ENCODE measurements at regions not wholly inside any gene's neighbourhood (a gene's known extent, or its start where the extent isn't known, plus 50 kb on each side); places are given as distances from the start of the nearest gene placed in this dataset.

DNA sequence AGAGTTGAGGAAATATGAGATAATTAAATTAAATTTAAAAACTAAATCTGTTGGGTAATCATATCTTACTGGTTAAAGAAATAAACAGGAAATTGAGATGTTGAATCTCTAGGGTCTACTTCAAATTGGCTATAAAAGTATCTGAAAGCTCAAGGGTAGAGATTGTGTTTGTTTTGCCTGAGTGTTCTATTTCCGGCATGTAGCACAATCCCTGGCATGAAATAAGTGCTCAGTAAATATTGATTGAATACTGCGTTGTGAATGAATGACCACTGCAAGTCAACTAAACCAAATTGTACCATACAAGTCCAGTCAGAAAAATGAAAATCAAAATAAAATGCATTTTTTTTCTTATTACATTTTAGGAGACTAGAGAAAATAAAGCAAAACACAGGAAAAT lies 709.8 kb downstream of the EPM2A start:
- ATAC-seq (ENCODE audit: insufficient number of reproducible peaks, low FRiP score, low read depth) (no peak), DNase-seq (ENCODE audit: low spot score) (no peak)
- Histone ChIP-seq H3K4me3 (no peak overlapping the region), H3K4me1 (ENCODE audit: control insufficient read depth in 1 of 2, low read depth in 2 of 2) (no peaks in the 10 kb centered on the region), H3K9me3 (no peaks in the 10 kb centered on the region), H3K36me3 (no peaks in the 10 kb centered on the region), H3K27ac (no peak overlapping the region), H3K27me3 (replicated peaks; ENCODE audit: insufficient read depth) (no peaks in the 10 kb centered on the region)
- TF ChIP-seq, protein P1, sequence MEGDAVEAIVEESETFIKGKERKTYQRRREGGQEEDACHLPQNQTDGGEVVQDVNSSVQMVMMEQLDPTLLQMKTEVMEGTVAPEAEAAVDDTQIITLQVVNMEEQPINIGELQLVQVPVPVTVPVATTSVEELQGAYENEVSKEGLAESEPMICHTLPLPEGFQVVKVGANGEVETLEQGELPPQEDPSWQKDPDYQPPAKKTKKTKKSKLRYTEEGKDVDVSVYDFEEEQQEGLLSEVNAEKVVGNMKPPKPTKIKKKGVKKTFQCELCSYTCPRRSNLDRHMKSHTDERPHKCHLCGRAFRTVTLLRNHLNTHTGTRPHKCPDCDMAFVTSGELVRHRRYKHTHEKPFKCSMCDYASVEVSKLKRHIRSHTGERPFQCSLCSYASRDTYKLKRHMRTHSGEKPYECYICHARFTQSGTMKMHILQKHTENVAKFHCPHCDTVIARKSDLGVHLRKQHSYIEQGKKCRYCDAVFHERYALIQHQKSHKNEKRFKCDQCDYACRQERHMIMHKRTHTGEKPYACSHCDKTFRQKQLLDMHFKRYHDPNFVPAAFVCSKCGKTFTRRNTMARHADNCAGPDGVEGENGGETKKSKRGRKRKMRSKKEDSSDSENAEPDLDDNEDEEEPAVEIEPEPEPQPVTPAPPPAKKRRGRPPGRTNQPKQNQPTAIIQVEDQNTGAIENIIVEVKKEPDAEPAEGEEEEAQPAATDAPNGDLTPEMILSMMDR (IDR thresholded peaks at IDR 0.05) = no peak

DNA sequence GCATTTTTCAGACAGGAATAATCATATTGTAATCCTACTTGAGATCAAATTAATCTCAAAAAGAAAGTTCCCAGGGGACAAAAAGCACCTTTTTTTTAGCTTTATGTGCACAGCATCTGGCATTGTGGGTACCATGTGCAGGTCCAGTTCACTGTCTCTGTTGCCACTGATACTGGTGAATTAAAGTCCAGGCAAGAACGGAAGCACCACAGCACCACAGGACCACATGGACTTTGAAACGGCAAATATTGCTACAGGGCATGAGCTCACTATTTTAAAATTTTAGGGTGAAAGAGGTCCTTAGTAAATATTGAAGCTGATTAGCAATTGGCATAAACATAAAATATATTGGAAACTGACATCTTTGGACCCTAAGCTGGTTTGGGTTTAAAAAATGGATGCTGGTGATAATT lies 709.0 kb downstream of the EPM2A start:
- no peaks in the 10 kb centered on the region for H3K27me3 ChIP-seq (replicated peaks; ENCODE audit: insufficient read depth)
- H3K27ac ChIP-seq = no peak overlapping the region
- no peaks in the 10 kb centered on the region for H3K4me1 ChIP-seq (ENCODE audit: control insufficient read depth in 1 of 2, low read depth in 2 of 2)
- no peaks in the 10 kb centered on the region for H3K9me3 ChIP-seq
- DNase-seq (ENCODE audit: low spot score) (no peak), ATAC-seq (ENCODE audit: insufficient number of reproducible peaks, low FRiP score, low read depth) (no peak)
- no peaks in the 10 kb centered on the region for H3K36me3 ChIP-seq
- no peak overlapping the region for H3K4me3 ChIP-seq
- TF ChIP-seq, protein P1 (IDR thresholded peaks at IDR 0.05) = no peak

DNA sequence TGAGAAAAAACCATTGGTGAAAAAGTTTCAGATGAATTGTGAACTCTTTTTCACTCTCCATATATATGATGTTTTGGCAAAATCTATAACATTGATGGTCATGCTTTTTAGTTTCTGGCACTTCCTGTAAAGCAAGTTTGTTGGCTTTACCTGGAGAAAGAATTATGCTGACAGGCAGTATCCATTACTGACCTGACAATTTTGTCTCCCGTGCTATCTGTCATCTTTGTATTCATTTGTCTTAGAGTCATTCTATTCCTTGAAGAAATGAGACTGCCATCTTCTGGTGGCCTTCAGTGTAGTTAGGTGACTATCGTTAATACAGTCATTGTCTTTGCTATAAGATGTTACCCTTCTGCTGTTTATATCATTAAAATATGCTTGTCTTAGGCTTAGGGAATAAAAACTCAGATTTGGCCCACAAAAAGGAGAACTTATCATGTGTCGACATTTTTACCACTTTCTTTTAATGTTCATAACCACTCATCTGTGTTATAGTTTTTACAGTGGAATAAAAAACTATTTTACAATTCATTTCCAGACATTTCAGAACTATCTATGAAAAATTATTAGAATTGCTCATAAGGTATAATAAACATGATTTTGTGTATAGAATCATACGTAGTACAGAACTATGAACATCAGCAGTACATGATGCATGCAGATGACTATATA lies 707.0 kb downstream of the EPM2A start:
- no peaks in the 10 kb centered on the region for H3K36me3 ChIP-seq
- H3K27ac ChIP-seq = no peak overlapping the region
- ATAC-seq (ENCODE audit: insufficient number of reproducible peaks, low FRiP score, low read depth) = no peak
- H3K27me3 ChIP-seq (replicated peaks; ENCODE audit: insufficient read depth) = no peaks in the 10 kb centered on the region
- H3K4me1 ChIP-seq (ENCODE audit: control insufficient read depth in 1 of 2, low read depth in 2 of 2) = no peaks in the 10 kb centered on the region
- TF ChIP-seq, protein P1 (IDR thresholded peaks at IDR 0.05) = no peak
- H3K9me3 ChIP-seq = no peaks in the 10 kb centered on the region
- no peak overlapping the region for H3K4me3 ChIP-seq
- no peak for DNase-seq (ENCODE audit: low spot score)

DNA sequence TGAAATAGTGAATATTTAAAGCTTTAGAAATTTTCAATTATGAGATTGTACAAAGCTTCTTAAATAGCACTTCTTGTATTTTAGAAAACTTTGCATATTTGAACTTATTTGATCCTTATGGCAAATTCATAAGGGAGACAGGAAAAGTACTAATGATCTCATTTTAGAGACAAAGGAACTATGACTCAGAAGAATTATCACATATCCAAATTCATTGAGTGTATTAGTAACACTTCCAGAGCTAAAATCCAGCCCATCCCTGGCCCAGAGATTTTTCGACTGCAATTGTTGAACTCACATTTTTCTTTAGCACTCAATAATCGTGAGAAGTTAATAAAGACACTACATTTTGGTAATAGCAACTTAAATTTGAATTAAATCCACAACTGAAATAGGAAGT lies 704.3 kb downstream of the EPM2A start:
- Histone ChIP-seq H3K4me1 (ENCODE audit: control insufficient read depth in 1 of 2, low read depth in 2 of 2) (no peaks in the 10 kb centered on the region), H3K27ac (no peak overlapping the region), H3K4me3 (no peak overlapping the region), H3K27me3 (replicated peaks; ENCODE audit: insufficient read depth) (no peaks in the 10 kb centered on the region), H3K9me3 (no peaks in the 10 kb centered on the region), H3K36me3 (no peaks in the 10 kb centered on the region)
- ATAC-seq (ENCODE audit: insufficient number of reproducible peaks, low FRiP score, low read depth) (no peak), DNase-seq (ENCODE audit: low spot score) (no peak)
- TF ChIP-seq, protein P1 (IDR thresholded peaks at IDR 0.05) = no peak

DNA sequence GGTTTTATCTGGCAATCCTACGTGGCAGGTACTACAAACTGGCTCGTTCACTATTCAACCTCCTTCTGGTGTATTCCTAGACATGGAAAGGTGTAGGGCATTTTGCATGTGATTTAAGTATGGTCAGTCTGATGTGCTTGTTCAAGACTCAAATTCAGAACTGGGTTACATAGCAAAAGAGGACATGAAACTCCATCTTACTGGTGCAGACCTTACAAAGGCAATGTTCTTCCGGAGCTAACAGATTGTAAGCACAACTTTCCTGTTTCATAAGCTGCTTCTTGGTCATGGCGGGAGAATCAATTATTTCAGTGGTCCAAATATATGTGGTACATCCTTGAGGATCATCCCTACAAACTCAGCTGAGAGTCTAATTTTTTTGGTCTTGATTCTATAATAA lies 703.4 kb downstream of the EPM2A start:
- no peaks in the 10 kb centered on the region for H3K27me3 ChIP-seq (replicated peaks; ENCODE audit: insufficient read depth)
- no peaks in the 10 kb centered on the region for H3K4me1 ChIP-seq (ENCODE audit: control insufficient read depth in 1 of 2, low read depth in 2 of 2)
- no peaks in the 10 kb centered on the region for H3K36me3 ChIP-seq
- H3K4me3 ChIP-seq = no peak overlapping the region
- H3K27ac ChIP-seq = no peak overlapping the region
- H3K9me3 ChIP-seq = no peaks in the 10 kb centered on the region
- TF ChIP-seq, protein P1 (IDR thresholded peaks at IDR 0.05) = no peak
- no peak for DNase-seq (ENCODE audit: low spot score)
- no peak for ATAC-seq (ENCODE audit: insufficient number of reproducible peaks, low FRiP score, low read depth)
